Stimulated activated CD4-positive, alpha-beta T cell treated with anti-CD3 and anti-CD28 coated beads, TNF-alpha, amount 100 ng/mL, for 1 hour (primary cell): ENCODE measurements at regions not wholly inside any gene's neighbourhood (a gene's known extent, or its start where the extent isn't known, plus 50 kb on each side); places are given as distances from the start of the nearest gene placed in this dataset.

Experiments
- DNase-seq, 3 donors: peaks; one replicate each; pipeline ENCODE4 v3.0.0-alpha.2; 2020; ENCODE audit warnings: low read depth in 3 of 3, low spot score in 1 of 3

- DNase-seq = no peak
Observed at GRCh38 chr22:48756146-48757111, 1071.2 kb downstream of the BRD1 start.

GRCh38 chr22:48755059-48755949 lies 1072.4 kb downstream of the BRD1 start:
- DNase-seq = no peak

DNA sequence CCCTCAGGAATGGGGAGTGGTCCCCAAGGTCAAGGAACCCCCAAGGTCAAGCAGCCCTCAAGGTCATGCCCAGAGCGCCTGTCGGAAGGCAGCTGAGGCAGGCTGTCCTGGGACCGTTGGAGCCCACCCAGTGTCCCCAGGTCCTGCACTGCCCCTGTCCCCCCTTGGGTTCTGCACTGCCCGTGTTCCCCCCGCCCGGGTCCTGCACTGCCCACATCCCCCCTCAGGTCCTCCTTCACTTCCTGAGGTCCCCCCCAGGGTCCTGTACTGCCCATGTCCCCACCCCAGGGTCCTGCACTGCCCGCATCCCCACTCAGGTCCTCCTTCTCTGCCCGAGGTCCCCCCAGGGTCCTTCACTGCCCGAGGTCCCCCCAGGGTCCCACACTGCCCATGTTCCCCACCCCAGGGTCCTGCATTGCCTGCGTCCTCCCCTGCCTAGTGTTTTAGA lies 1073.0 kb downstream of the BRD1 start:
- DNase-seq = no peak

- DNase-seq = no peak
Observed at GRCh38 chr22:48753752-48754517, 1073.7 kb downstream of the BRD1 start.

GRCh38 chr22:48753381-48753730 lies 1074.3 kb downstream of the BRD1 start:
- no peak for DNase-seq

GRCh38 chr22:48752451-48753380 lies 1075.0 kb downstream of the BRD1 start:
- DNase-seq = no peak

DNA sequence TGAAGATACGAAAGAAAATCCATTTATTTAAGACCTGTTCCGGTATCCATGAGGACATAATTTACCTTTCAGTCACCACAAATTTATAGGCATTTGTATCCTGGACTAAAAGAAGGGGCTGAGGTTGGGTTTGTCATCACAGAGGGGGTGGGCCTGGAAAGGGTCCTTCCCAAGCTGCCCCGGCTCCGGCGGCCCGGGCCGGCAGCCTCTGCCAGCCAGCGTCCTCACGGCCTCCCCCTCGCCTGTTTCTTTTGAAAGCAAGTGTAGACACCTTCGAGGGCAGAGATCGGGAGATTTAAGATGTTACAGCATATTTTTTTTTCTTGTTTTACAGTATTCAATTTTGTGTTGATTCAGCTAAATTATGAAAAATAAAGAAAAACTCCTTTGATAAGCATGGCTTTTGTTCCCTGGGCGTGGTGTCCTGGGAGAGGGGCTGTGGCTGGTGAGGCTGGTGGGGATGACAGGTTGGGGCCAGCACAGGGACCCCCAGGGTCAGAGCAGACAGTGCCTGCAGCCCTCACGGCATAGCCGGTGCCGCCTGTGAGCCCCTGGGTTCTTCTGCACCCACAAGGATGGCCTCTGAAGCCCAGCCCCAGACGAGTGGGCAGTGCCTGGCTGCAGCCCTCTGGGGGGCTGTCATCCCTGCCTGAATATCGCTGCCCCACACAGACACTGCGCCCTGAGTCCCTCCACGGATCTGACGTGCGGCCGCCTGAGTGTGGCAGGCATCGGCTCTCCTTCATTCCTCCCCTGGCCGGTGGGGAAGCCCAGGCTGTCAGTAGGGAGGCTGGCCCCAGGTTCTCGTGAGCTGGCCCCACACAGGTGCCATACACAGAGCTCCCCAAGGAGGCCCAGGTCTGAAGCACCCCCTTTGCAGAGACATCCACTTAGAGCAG lies 1075.9 kb downstream of the BRD1 start:
- no peak for DNase-seq

DNA sequence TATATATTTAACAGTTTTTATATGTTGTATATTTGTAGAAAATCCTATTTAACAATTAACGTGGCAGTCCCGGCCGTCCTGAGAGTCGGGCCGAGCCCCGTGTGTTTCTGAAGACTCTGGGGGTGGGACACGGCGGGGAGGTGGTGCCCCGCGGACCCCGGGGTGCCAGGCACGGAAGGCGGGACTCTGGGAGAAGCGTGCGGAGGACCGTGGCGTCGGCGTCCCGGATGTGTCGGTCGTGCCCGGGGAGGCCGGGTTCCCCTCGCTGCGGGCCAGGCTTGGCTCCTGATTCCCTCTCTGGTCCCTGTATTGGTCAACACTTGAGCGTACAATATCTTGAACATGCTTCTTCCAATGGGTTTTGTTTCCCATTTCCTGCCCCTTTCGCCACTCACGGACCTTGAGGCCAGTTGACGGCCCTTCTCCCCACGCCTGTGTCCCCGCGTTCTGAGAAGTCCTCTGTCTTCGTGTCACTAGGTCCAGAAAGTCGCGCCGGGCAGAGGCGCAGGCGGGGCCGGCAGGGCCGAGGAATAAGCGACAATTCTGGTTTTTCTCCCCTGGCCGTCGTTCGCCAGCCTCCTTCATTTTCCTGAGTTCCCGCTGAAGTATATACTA lies 1076.7 kb downstream of the BRD1 start:
- DNase-seq = no peak

DNA sequence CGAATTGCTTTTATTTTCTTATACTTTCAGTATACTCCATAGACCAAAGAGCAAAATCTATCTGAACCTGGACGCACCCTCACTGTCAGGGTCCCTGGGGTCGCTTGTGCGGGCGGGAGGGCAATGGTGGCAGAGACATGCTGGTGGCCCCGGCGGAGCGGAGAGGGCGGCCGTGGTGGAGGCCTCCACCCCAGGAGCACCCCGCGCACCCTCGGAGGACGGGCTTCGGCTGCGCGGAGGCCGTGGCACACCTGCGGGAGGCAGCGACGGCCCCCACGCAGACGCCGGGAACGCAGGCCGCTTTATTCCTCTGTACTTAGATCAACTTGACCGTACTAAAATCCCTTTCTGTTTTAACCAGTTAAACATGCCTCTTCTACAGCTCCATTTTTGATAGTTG lies 1077.4 kb downstream of the BRD1 start:
- DNase-seq = no peak

DNA sequence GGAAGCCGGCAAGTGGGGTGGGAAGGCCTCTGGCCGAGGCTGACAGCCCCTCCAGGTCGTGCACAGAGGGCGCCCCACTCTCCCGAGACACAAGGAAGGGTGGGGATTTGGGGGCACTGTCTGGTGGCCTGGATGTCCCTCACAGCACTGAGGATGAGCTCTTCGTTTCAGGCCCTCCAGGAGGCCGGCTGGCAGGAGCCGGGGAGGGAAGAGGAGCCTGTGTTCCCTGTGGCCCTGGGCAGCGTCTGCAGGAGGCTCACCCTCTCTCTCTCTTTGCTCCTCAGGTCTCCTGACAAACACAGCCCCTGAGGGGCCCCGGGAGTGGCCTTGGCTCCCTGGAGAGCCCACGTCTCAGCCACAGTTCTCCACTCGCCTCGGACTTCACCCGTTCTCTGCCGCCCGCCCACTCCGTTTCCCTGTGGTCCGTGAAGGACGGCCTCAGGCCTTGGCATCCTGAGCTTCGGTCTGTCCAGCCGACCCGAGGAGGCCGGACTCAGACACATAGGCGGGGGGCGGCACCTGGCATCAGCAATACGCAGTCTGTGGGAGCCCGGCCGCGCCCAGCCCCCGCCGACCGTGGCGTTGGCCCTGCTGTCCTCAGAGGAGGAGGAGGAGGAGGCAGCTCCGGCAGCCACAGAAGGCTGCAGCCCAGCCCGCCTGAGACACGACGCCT lies 1078.0 kb downstream of the BRD1 start:
- no peak for DNase-seq

GRCh38 chr22:48748860-48749554 lies 1078.7 kb downstream of the BRD1 start:
- no peak for DNase-seq

DNA sequence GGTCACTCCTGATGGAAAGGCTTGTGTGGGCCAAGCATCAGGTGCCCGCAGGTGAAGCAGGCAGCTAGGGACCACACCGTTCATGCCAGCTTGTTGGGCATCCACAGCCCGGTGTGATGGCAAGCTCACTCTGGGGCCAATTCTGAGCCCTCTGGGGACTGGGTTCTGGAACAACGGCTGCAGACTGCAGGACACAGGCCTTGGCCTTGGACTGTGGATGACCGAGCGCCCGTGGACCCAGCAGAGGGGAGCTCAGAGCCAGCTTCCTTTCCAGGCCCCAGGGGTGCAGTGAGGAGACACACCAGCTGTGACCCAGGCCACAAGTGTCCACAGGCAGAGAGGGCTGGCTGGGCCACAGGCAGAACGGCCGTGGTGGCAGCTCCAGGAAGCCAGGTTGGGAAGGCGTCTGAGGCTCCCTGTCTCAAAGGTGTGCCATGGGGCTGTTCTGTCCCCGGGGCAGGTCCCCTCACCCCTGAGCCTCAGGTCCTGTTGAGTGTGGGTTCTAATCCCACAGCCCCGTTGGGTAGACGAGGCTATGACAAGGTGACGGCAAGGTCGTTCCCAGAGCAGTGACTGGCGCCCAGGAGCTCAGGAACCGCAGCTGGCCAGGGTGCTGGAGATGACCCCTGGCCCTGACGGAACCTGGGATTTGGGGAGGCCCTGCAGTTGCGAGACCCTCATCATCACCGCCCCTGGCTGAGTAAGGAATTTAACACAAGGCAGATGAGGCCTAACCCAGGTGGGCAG lies 1079.4 kb downstream of the BRD1 start:
- DNase-seq = no peak

DNA sequence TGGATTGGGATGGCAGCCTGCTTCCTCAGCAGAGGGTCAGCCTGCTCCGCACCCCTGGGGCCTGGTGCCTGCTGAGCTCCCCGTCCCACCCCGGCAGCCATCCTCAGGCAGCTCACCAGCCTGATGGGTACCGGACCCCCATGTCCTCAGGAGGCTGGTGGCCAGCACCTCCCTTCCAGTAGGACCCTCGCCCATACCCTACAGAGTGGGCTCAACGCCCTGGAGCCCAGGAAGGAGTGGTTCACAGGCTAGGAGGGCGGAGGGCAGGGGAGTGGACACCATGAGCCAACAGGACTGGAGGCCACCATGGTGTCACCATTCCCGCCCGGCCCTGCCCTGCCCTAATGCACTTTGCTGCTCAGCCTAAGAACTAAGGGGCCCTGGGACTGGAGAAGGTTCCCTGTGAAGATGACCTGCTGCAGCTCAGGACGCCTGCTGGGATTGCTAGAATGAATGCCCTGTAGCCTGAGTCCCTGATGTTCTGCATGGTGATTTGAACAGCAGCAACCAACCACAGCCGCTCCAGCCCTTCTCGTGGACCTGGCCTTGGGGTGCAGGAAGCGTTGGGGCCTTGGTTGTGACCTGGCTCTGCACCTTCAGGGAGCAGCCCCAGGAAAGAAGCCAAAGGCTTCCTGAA lies 1080.8 kb downstream of the BRD1 start:
- DNase-seq = no peak

DNA sequence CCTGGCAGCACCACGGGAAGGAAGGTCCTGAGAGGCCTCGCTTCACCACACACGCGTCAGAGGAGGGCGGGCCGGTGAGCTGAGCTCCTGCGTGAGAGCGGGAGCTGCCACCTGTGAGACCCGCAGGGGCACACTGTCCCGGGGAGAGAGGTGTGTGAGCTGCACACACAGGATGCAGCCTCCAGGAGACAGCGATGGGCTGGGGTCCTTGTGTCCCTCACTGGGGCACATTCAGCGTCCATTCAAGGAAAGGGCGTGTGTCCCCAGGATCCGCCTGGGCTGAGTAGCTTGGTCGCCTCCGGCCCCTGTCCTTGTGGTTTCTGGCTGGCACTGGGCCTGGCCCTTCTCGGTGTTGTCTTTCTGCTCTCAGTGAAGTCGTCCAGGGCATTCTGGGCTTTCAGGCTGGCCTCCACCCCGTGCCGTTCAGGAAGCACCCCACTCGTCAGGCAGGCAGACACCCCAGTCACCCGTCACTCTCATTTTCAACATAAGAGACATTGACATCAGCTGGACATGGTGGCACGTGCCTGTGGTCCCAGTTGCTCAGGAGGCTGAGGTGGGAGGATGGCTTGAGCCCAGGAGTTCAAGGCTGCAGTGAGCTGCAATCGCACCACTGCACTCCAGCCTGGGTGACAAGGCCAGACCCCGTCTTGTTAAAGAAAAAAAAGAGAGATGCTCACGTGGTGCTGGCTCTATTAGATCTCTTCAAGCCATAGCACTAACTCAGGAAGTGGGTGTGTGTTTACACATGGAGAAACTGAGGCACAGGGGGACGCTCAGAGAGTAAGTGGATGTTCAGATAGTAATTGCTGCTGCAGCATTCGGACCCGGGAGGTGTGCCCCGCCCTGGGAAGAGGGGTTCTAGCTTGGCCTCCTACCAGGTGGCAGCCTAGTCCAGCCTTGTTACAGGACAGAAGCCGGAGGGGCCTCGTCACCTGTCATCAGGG lies 1081.6 kb downstream of the BRD1 start:
- DNase-seq = no peak
